ENCODE measurements at regions not wholly inside any gene's neighbourhood (a gene's known extent, or its start where the extent isn't known, plus 50 kb on each side); places are given as distances from the start of the nearest gene placed in this dataset.

DNA sequence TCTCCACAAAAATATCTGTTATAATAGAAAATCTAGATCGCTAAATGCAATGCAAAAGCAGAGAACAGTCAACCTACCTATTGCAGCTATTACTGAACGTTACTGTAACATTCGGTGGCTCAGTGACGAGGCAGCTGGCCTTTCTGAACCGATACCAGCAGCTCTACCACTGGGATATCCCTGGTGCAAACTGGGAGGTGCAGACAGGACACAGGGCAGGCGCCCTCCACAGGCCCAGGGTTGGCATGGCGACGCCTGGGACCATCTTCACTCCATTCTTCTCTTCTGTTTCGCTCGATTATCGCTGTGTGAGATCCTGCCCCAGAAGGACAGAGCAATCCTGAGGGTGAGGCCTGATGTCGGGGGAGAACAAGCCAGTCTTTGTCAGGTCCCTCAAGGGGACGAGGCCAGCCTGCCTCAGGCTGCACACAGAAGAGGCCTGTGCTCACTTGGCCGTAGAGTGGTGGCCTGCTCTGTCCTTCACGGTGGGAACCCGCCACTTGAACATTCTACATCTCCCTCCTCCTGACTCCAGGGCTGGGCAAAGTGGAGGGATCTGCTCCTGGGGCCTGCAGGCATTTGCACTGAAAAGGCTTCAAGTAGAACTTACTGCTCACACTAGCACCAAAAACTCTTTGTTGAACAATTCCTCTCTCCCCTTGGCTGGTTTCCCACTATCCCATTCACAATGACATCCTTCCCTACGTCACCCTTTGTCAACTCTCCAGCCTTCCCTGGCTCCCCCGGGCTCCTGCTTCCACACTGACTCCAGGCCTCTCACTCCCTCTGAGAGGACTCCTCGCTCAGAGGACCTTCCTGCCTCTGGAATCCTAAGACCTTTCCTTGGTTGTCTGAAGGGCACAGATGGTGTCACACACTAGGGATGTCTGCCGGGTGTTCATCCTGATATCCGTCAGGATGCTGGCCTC lies 49.7 kb downstream of the CYRIA start:
- Mint-ChIP-seq H3K27ac (ENCODE audit: unreplicated experiment) (no peak overlapping the region), H3K4me3 (ENCODE audit: unreplicated experiment) (no peak overlapping the region), H3K36me3 (ENCODE audit: unreplicated experiment) (peaks cover 10% of the 10 kb centered on the region), H3K27me3 (ENCODE audit: unreplicated experiment) (no peaks in the 10 kb centered on the region), H3K4me1 (ENCODE audit: low read depth, unreplicated experiment) (peaks cover 7% of the 10 kb centered on the region), H3K9me3 (ENCODE audit: unreplicated experiment) (no peaks in the 10 kb centered on the region)
- TF ChIP-seq, protein P1, sequence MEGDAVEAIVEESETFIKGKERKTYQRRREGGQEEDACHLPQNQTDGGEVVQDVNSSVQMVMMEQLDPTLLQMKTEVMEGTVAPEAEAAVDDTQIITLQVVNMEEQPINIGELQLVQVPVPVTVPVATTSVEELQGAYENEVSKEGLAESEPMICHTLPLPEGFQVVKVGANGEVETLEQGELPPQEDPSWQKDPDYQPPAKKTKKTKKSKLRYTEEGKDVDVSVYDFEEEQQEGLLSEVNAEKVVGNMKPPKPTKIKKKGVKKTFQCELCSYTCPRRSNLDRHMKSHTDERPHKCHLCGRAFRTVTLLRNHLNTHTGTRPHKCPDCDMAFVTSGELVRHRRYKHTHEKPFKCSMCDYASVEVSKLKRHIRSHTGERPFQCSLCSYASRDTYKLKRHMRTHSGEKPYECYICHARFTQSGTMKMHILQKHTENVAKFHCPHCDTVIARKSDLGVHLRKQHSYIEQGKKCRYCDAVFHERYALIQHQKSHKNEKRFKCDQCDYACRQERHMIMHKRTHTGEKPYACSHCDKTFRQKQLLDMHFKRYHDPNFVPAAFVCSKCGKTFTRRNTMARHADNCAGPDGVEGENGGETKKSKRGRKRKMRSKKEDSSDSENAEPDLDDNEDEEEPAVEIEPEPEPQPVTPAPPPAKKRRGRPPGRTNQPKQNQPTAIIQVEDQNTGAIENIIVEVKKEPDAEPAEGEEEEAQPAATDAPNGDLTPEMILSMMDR (IDR thresholded peaks at IDR 0.05; ENCODE audit: partially characterized antibody, unreplicated experiment), result no peak
- DNase-seq, result no peak

DNA sequence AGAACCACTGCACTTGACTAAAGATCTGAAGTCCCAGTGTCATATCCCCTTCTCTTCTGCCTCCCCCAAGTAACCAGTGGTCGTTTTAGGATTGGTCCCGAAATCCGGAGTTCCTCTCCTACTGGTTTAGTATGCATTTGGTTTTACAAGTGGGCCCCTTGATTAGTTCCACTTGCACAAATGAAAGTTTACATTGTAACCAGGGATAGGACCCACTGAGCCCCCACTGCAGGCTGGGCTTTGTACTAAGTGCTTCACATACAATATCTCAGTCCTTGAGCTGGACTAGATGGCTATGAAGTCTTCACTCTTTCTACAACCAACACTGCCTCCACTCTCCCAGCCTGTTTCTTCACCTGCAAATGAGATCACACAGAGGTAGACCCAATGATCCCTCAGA lies 50.4 kb downstream of the CYRIA start:
- Mint-ChIP-seq H3K36me3 (ENCODE audit: unreplicated experiment) (peaks cover 7% of the 10 kb centered on the region), H3K27ac (ENCODE audit: unreplicated experiment) (no peak overlapping the region), H3K4me3 (ENCODE audit: unreplicated experiment) (no peak overlapping the region), H3K4me1 (ENCODE audit: low read depth, unreplicated experiment) (peaks cover 4% of the 10 kb centered on the region), H3K27me3 (ENCODE audit: unreplicated experiment) (no peaks in the 10 kb centered on the region), H3K9me3 (ENCODE audit: unreplicated experiment) (no peaks in the 10 kb centered on the region)
- no peak for DNase-seq
- TF ChIP-seq, protein P1 (IDR thresholded peaks at IDR 0.05; ENCODE audit: partially characterized antibody, unreplicated experiment), result no peak

DNA sequence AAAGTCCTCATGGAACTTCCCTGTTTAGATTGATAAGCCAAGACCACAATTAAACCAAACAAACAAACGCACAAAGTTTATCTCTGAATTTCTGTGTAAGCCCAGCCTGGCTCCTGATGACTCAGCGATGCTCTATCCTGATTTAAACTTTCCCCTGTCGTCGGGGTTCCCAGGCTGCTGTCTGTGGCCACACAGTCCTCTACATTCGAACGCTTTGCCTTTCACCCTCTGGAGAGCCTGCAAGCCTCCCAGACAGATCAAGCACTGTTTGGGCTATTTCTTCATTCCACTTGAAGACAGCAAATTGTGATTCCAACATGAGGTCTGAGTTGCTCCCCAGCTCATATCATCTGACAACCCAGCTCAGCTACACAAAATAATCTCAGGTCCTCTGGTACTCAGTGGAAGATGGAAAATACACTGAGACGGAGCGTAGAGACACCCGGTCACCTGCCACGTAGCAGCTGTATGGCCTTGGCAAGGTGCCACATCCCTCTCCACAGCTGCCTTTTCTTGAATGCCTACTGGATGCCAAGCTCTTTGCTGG lies 51.2 kb downstream of the CYRIA start:
- TF ChIP-seq, protein P1 (IDR thresholded peaks at IDR 0.05; ENCODE audit: partially characterized antibody, unreplicated experiment), result no peak
- Mint-ChIP-seq H3K9me3 (ENCODE audit: unreplicated experiment) (no peaks in the 10 kb centered on the region), H3K4me3 (ENCODE audit: unreplicated experiment) (no peak overlapping the region), H3K27ac (ENCODE audit: unreplicated experiment) (no peak overlapping the region), H3K36me3 (ENCODE audit: unreplicated experiment) (peaks cover 7% of the 10 kb centered on the region), H3K27me3 (ENCODE audit: unreplicated experiment) (no peaks in the 10 kb centered on the region), H3K4me1 (ENCODE audit: low read depth, unreplicated experiment) (peaks cover 4% of the 10 kb centered on the region)
- DNase-seq, result no peak

- Mint-ChIP-seq H3K4me3 (ENCODE audit: unreplicated experiment) (no peak overlapping the region), H3K27ac (ENCODE audit: unreplicated experiment) (no peak overlapping the region), H3K4me1 (ENCODE audit: low read depth, unreplicated experiment) (peaks cover 4% of the 10 kb centered on the region), H3K27me3 (ENCODE audit: unreplicated experiment) (no peaks in the 10 kb centered on the region), H3K9me3 (ENCODE audit: unreplicated experiment) (no peaks in the 10 kb centered on the region), H3K36me3 (ENCODE audit: unreplicated experiment) (peaks cover 7% of the 10 kb centered on the region)
- no peak for DNase-seq
- TF ChIP-seq, protein P1 (IDR thresholded peaks at IDR 0.05; ENCODE audit: partially characterized antibody, unreplicated experiment), result peak; percentile 53
These were observed 52.1 kb downstream of the CYRIA start for GRCh38 chr2:16613539-16614011.

GRCh38 chr2:16612490-16612889 lies 53.1 kb downstream of the CYRIA start:
- no peaks in the 10 kb centered on the region for H3K27me3 Mint-ChIP-seq (ENCODE audit: unreplicated experiment)
- H3K27ac Mint-ChIP-seq (ENCODE audit: unreplicated experiment), result no peak overlapping the region
- peaks cover 7% of the 10 kb centered on the region for H3K36me3 Mint-ChIP-seq (ENCODE audit: unreplicated experiment)
- H3K9me3 Mint-ChIP-seq (ENCODE audit: unreplicated experiment), result no peaks in the 10 kb centered on the region
- H3K4me1 Mint-ChIP-seq (ENCODE audit: low read depth, unreplicated experiment), result peaks cover 4% of the 10 kb centered on the region
- H3K4me3 Mint-ChIP-seq (ENCODE audit: unreplicated experiment), result no peak overlapping the region
- DNase-seq, result no peak
- TF ChIP-seq, protein P1 (IDR thresholded peaks at IDR 0.05; ENCODE audit: partially characterized antibody, unreplicated experiment), result no peak
